GM12878 (cell line): ENCODE measurements at regions not wholly inside any gene's neighbourhood (a gene's known extent, or its start where the extent isn't known, plus 50 kb on each side); places are given as distances from the start of the nearest gene placed in this dataset.

Experiments used
- CUX1 ChIP-seq: IDR thresholded peaks from 2 replicates; pipeline ENCODE4 v1.6.1; 2012; ENCODE audit warnings: improper control_type of control experiment, low read depth, low read length; ENCODE audit not compliant: insufficient replicate concordance
- EGR1 ChIP-seq, 2 experiments: IDR thresholded peaks; 1 replicate in 1 of 2; 2 replicates in 1 of 2; pipeline ENCODE4 v1.6.1; 2011 to 2012; ENCODE audit warnings: low read depth in 2 of 2, low read length in 2 of 2, borderline replicate concordance in 1 of 2, mild to moderate bottlenecking in 1 of 2, moderate library complexity in 1 of 2
- MTA2 ChIP-seq: fragments of 450-650 bp; IDR thresholded peaks from 2 replicates; pipeline ENCODE4 v1.6.1; 2016; ENCODE audit warnings: low read depth, mild to moderate bottlenecking, moderate library complexity
- ZBTB40 ChIP-seq: fragments of 450-650 bp; IDR thresholded peaks from 2 replicates; pipeline ENCODE4 v1.6.1; 2016; ENCODE audit warnings: mild to moderate bottlenecking, moderate library complexity, borderline replicate concordance
- ZNF687 ChIP-seq: fragments of 450-650 bp; IDR thresholded peaks from 2 replicates; pipeline ENCODE4 v1.6.1; 2017; ENCODE audit warnings: mild to moderate bottlenecking, moderate library complexity

GRCh38 chr10:43960477-43960876, 311.8 kb upstream of the ZNF32 start (continued):
- no peak for TF ChIP-seq ZBTB40
- no peak for TF ChIP-seq ZNF687
- TF ChIP-seq EGR1 (IDR thresholded peaks at IDR 0.05; ENCODE audit: borderline replicate concordance in 1 of 2, low read depth in 2 of 2, low read length in 2 of 2): no peak
- TF ChIP-seq CUX1: no peak
- no peak for TF ChIP-seq MTA2
